ENCODE measurements at regions not wholly inside any gene's neighbourhood (a gene's known extent, or its start where the extent isn't known, plus 50 kb on each side); places are given as distances from the start of the nearest gene placed in this dataset.

DNA sequence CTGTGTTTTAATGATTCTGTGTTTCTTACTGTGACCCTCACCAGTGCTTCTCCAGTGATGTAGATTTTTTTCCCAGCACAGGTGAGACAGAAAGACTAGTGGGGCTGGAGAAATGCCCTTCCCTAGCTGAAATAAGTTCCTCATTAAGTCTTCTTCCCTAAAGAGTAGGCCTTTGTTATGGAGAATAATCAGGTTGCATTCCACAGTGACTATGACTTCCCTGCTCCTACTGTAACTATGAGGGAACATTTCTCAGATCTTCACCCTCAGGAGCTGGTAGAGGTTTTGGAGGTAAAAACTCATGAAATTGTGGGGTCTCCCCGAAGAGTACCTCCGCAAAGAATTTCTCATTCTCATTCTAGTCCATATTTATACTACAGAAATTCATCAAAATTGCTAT is 286.2 kb downstream of the GRB14 start:
- no peak for TF ChIP-seq POLR2A (IDR thresholded peaks at IDR 0.05)
- TF ChIP-seq, protein P1, sequence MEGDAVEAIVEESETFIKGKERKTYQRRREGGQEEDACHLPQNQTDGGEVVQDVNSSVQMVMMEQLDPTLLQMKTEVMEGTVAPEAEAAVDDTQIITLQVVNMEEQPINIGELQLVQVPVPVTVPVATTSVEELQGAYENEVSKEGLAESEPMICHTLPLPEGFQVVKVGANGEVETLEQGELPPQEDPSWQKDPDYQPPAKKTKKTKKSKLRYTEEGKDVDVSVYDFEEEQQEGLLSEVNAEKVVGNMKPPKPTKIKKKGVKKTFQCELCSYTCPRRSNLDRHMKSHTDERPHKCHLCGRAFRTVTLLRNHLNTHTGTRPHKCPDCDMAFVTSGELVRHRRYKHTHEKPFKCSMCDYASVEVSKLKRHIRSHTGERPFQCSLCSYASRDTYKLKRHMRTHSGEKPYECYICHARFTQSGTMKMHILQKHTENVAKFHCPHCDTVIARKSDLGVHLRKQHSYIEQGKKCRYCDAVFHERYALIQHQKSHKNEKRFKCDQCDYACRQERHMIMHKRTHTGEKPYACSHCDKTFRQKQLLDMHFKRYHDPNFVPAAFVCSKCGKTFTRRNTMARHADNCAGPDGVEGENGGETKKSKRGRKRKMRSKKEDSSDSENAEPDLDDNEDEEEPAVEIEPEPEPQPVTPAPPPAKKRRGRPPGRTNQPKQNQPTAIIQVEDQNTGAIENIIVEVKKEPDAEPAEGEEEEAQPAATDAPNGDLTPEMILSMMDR (IDR thresholded peaks at IDR 0.05), result no peak

All from gastroesophageal sphincter (tissue), 3 donors.